ENCODE measurements at regions not wholly inside any gene's neighbourhood (a gene's known extent, or its start where the extent isn't known, plus 50 kb on each side); places are given as distances from the start of the nearest gene placed in this dataset.

- ChIA-PET POLR2A (no interaction called here), CTCF (interaction anchor here (0.5 kb wide), 1 partner anchor 860 kb away, joined by 3 read pairs; no protein-coding TSS in a partner anchor)
- Mint-ChIP-seq H3K36me3 (no peaks in the 10 kb centered on the region), H3K4me1 (no peaks in the 10 kb centered on the region), H3K9me3 (peaks cover 0 to 3% (median 0%) of the 10 kb centered on the region in 11 donors), H3K27ac (no peak overlapping the region), H3K27me3 (peaks cover 0 to 18% (median 8%) of the 10 kb centered on the region in 5 donors), H3K4me3 (no peak overlapping the region)
- Histone ChIP-seq H3K4me1 (ENCODE audit: control insufficient read depth in 2 of 2, insufficient read depth in 2 of 2, low read length in 2 of 2) (no peaks in the 10 kb centered on the region), H3K36me3 (ENCODE audit: control insufficient read depth in 2 of 3, insufficient read depth in 3 of 3, low read length in 3 of 3) (no peaks in the 10 kb centered on the region), H3K27ac (ENCODE audit: low read depth, low read length) (no peak overlapping the region), H3K4me3 (ENCODE audit: low read length) (no peak overlapping the region), H3K27me3 (ENCODE audit: control insufficient read depth in 2 of 2, insufficient read depth in 2 of 2, low read length in 2 of 2) (no peaks in the 10 kb centered on the region), H3K9me3 (ENCODE audit: control insufficient read depth in 2 of 3, low read length in 3 of 3) (no peaks in the 10 kb centered on the region)
- ATAC-seq (no peak), DNase-seq (no peak)
- intact Hi-C loops (cut with micrococcal nuclease), result no loop called here
Observed at GRCh38 chr15:38961931-38962330, 397.3 kb upstream of the RASGRP1 start.

- intact Hi-C loops (cut with micrococcal nuclease), result no loop called here
- DNase-seq (no peak), ATAC-seq (no peak)
- Histone ChIP-seq H3K36me3 (ENCODE audit: control insufficient read depth in 2 of 3, insufficient read depth in 3 of 3, low read length in 3 of 3) (no peaks in the 10 kb centered on the region), H3K9me3 (ENCODE audit: control insufficient read depth in 2 of 3, low read length in 3 of 3) (no peaks in the 10 kb centered on the region), H3K4me1 (ENCODE audit: control insufficient read depth in 2 of 2, insufficient read depth in 2 of 2, low read length in 2 of 2) (no peaks in the 10 kb centered on the region), H3K4me3 (ENCODE audit: low read length) (no peak overlapping the region), H3K27ac (ENCODE audit: low read depth, low read length) (no peak overlapping the region), H3K27me3 (ENCODE audit: control insufficient read depth in 2 of 2, insufficient read depth in 2 of 2, low read length in 2 of 2) (no peaks in the 10 kb centered on the region)
- POLR2A ChIA-PET, result no interaction called here
- H3K27ac Mint-ChIP-seq, result no peak overlapping the region
- CTCF ChIA-PET, result no interaction called here
- H3K4me1 Mint-ChIP-seq, result no peaks in the 10 kb centered on the region
- peaks cover 0 to 31% (median 7%) of the 10 kb centered on the region in 11 donors for H3K9me3 Mint-ChIP-seq
- H3K4me3 Mint-ChIP-seq, result no peak overlapping the region
- H3K36me3 Mint-ChIP-seq, result no peaks in the 10 kb centered on the region
- H3K27me3 Mint-ChIP-seq, result peaks cover 3 to 22% (median 17%) of the 10 kb centered on the region in 5 donors
Observed at GRCh38 chr15:38972831-38973230, 408.2 kb upstream of the RASGRP1 start.

- Mint-ChIP-seq H3K4me3 (no peak overlapping the region), H3K27me3 (peaks cover 0 to 22% (median 8%) of the 10 kb centered on the region in 5 donors), H3K9me3 (peaks cover 0 to 36% (median 11%) of the 10 kb centered on the region in 11 donors), H3K4me1 (no peaks in the 10 kb centered on the region), H3K27ac (no peak overlapping the region), H3K36me3 (no peaks in the 10 kb centered on the region)
- CTCF ChIA-PET, result no interaction called here
- no peak for DNase-seq
- H3K4me3 ChIP-seq (ENCODE audit: low read length), result no peak overlapping the region
- no peaks in the 10 kb centered on the region for H3K9me3 ChIP-seq (ENCODE audit: control insufficient read depth in 2 of 3, low read length in 3 of 3)
- no peak overlapping the region for H3K27ac ChIP-seq (ENCODE audit: low read depth, low read length)
- no peaks in the 10 kb centered on the region for H3K4me1 ChIP-seq (ENCODE audit: control insufficient read depth in 2 of 2, insufficient read depth in 2 of 2, low read length in 2 of 2)
- intact Hi-C loops (cut with micrococcal nuclease), result no loop called here
- no peak for ATAC-seq
- POLR2A ChIA-PET, result no interaction called here
- H3K27me3 ChIP-seq (ENCODE audit: control insufficient read depth in 2 of 2, insufficient read depth in 2 of 2, low read length in 2 of 2), result peaks cover 0 to 3% of the 10 kb centered on the region in 2 donors
- H3K36me3 ChIP-seq (ENCODE audit: control insufficient read depth in 2 of 3, insufficient read depth in 3 of 3, low read length in 3 of 3), result no peaks in the 10 kb centered on the region
Observed at GRCh38 chr15:38975282-38975990, 410.8 kb upstream of the RASGRP1 start.

- peaks cover 0 to 35% (median 14%) of the 10 kb centered on the region in 5 donors for H3K27me3 Mint-ChIP-seq
- H3K4me3 ChIP-seq (ENCODE audit: low read length), result no peak overlapping the region
- no peak overlapping the region for H3K4me3 Mint-ChIP-seq
- no peaks in the 10 kb centered on the region for H3K9me3 Mint-ChIP-seq
- H3K27me3 ChIP-seq (ENCODE audit: control insufficient read depth in 2 of 2, insufficient read depth in 2 of 2, low read length in 2 of 2), result no peaks in the 10 kb centered on the region
- no peak for DNase-seq
- no peak overlapping the region for H3K27ac Mint-ChIP-seq
- POLR2A ChIA-PET, result no interaction called here
- intact Hi-C loops (cut with micrococcal nuclease), result no loop called here
- H3K36me3 ChIP-seq (ENCODE audit: control insufficient read depth in 2 of 3, insufficient read depth in 3 of 3, low read length in 3 of 3), result no peaks in the 10 kb centered on the region
- no peaks in the 10 kb centered on the region for H3K4me1 ChIP-seq (ENCODE audit: control insufficient read depth in 2 of 2, insufficient read depth in 2 of 2, low read length in 2 of 2)
- H3K27ac ChIP-seq (ENCODE audit: low read depth, low read length), result no peak overlapping the region
- H3K36me3 Mint-ChIP-seq, result no peaks in the 10 kb centered on the region
- H3K4me1 Mint-ChIP-seq, result peaks cover 0 to 3% (median 0%) of the 10 kb centered on the region in 7 donors
- no peaks in the 10 kb centered on the region for H3K9me3 ChIP-seq (ENCODE audit: control insufficient read depth in 2 of 3, low read length in 3 of 3)
- no peak for ATAC-seq
- CTCF ChIA-PET, result no interaction called here
Observed at GRCh38 chr15:38991126-38991525, 426.5 kb upstream of the RASGRP1 start.

GRCh38 chr15:38991701-38992100 is 427.1 kb upstream of the RASGRP1 start:
- CTCF ChIA-PET, result no interaction called here
- Mint-ChIP-seq H3K27ac (no peak overlapping the region), H3K4me3 (no peak overlapping the region), H3K27me3 (peaks cover 3 to 38% (median 20%) of the 10 kb centered on the region in 5 donors), H3K9me3 (peaks cover 0 to 4% (median 0%) of the 10 kb centered on the region in 11 donors), H3K4me1 (peaks cover 0 to 3% (median 0%) of the 10 kb centered on the region in 7 donors), H3K36me3 (no peaks in the 10 kb centered on the region)
- H3K36me3 ChIP-seq (ENCODE audit: control insufficient read depth in 2 of 3, insufficient read depth in 3 of 3, low read length in 3 of 3), result no peaks in the 10 kb centered on the region
- H3K27me3 ChIP-seq (ENCODE audit: control insufficient read depth in 2 of 2, insufficient read depth in 2 of 2, low read length in 2 of 2), result no peaks in the 10 kb centered on the region
- no peaks in the 10 kb centered on the region for H3K4me1 ChIP-seq (ENCODE audit: control insufficient read depth in 2 of 2, insufficient read depth in 2 of 2, low read length in 2 of 2)
- H3K9me3 ChIP-seq (ENCODE audit: control insufficient read depth in 2 of 3, low read length in 3 of 3), result no peaks in the 10 kb centered on the region
- POLR2A ChIA-PET, result no interaction called here
- H3K4me3 ChIP-seq (ENCODE audit: low read length), result no peak overlapping the region
- DNase-seq (no peak), ATAC-seq (no peak)
- intact Hi-C loops (cut with micrococcal nuclease), result no loop called here
- H3K27ac ChIP-seq (ENCODE audit: low read depth, low read length), result no peak overlapping the region

- no peak for DNase-seq
- peaks cover 0 to 4% (median 0%) of the 10 kb centered on the region in 11 donors for H3K9me3 Mint-ChIP-seq
- no peaks in the 10 kb centered on the region for H3K9me3 ChIP-seq (ENCODE audit: control insufficient read depth in 2 of 3, low read length in 3 of 3)
- H3K27ac Mint-ChIP-seq, result no peak overlapping the region
- peaks cover 0 to 3% (median 0%) of the 10 kb centered on the region in 7 donors for H3K4me1 Mint-ChIP-seq
- no peaks in the 10 kb centered on the region for H3K4me1 ChIP-seq (ENCODE audit: control insufficient read depth in 2 of 2, insufficient read depth in 2 of 2, low read length in 2 of 2)
- no peaks in the 10 kb centered on the region for H3K36me3 ChIP-seq (ENCODE audit: control insufficient read depth in 2 of 3, insufficient read depth in 3 of 3, low read length in 3 of 3)
- ChIA-PET POLR2A (no interaction called here), CTCF (no interaction called here)
- H3K36me3 Mint-ChIP-seq, result no peaks in the 10 kb centered on the region
- peaks cover 11 to 42% (median 22%) of the 10 kb centered on the region in 5 donors for H3K27me3 Mint-ChIP-seq
- no peak overlapping the region for H3K4me3 Mint-ChIP-seq
- no peak for ATAC-seq
- H3K27ac ChIP-seq (ENCODE audit: low read depth, low read length), result no peak overlapping the region
- intact Hi-C loops (cut with micrococcal nuclease), result no loop called here
- H3K4me3 ChIP-seq (ENCODE audit: low read length), result no peak overlapping the region
- no peaks in the 10 kb centered on the region for H3K27me3 ChIP-seq (ENCODE audit: control insufficient read depth in 2 of 2, insufficient read depth in 2 of 2, low read length in 2 of 2)
Observed at GRCh38 chr15:38992506-38992905, 427.9 kb upstream of the RASGRP1 start.

GRCh38 chr15:38992930-38993329 is 428.3 kb upstream of the RASGRP1 start:
- no peaks in the 10 kb centered on the region for H3K36me3 ChIP-seq (ENCODE audit: control insufficient read depth in 2 of 3, insufficient read depth in 3 of 3, low read length in 3 of 3)
- no peak overlapping the region for H3K4me3 Mint-ChIP-seq

More at GRCh38 chr15:38992930-38993329, 428.3 kb upstream of the RASGRP1 start:
- no peaks in the 10 kb centered on the region for H3K27me3 ChIP-seq (ENCODE audit: control insufficient read depth in 2 of 2, insufficient read depth in 2 of 2, low read length in 2 of 2)
- Mint-ChIP-seq H3K4me1 (peaks cover 0 to 3% (median 0%) of the 10 kb centered on the region in 7 donors), H3K27me3 (peaks cover 12 to 41% (median 22%) of the 10 kb centered on the region in 5 donors), H3K27ac (no peak overlapping the region), H3K36me3 (no peaks in the 10 kb centered on the region), H3K9me3 (peaks cover 0 to 4% (median 0%) of the 10 kb centered on the region in 11 donors)
- no peaks in the 10 kb centered on the region for H3K4me1 ChIP-seq (ENCODE audit: control insufficient read depth in 2 of 2, insufficient read depth in 2 of 2, low read length in 2 of 2)
- CTCF ChIA-PET, result no interaction called here
- H3K27ac ChIP-seq (ENCODE audit: low read depth, low read length), result no peak overlapping the region
- DNase-seq, result no peak
- H3K4me3 ChIP-seq (ENCODE audit: low read length), result no peak overlapping the region
- ATAC-seq, result no peak
- intact Hi-C loops (cut with micrococcal nuclease), result no loop called here
- H3K9me3 ChIP-seq (ENCODE audit: control insufficient read depth in 2 of 3, low read length in 3 of 3), result no peaks in the 10 kb centered on the region
- POLR2A ChIA-PET, result no interaction called here
